ENCODE measurements at regions not wholly inside any gene's neighbourhood (a gene's known extent, or its start where the extent isn't known, plus 50 kb on each side); places are given as distances from the start of the nearest gene placed in this dataset.

DNA sequence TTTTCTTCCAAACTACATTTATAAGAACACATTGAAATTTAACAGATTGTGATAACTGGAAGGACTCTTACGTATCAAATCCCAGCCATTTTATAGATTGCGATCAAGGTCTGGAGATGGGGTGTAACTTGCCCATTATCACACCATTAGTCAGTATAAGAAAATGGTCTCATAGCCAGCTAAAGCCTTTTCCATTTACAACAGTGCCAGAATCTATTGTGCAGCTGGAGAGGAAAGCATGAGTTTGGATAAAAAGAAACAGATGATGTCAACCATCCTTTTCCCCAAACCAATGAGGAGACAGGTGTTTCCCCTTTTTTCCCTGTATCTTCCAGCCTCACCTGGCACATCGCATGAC is 658.8 kb downstream of the ACTL7B start:
- TF ChIP-seq, protein P1, sequence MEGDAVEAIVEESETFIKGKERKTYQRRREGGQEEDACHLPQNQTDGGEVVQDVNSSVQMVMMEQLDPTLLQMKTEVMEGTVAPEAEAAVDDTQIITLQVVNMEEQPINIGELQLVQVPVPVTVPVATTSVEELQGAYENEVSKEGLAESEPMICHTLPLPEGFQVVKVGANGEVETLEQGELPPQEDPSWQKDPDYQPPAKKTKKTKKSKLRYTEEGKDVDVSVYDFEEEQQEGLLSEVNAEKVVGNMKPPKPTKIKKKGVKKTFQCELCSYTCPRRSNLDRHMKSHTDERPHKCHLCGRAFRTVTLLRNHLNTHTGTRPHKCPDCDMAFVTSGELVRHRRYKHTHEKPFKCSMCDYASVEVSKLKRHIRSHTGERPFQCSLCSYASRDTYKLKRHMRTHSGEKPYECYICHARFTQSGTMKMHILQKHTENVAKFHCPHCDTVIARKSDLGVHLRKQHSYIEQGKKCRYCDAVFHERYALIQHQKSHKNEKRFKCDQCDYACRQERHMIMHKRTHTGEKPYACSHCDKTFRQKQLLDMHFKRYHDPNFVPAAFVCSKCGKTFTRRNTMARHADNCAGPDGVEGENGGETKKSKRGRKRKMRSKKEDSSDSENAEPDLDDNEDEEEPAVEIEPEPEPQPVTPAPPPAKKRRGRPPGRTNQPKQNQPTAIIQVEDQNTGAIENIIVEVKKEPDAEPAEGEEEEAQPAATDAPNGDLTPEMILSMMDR (IDR thresholded peaks at IDR 0.05; ENCODE audit: insufficient read depth, low read depth, low read length): no peak
- no peak for TF ChIP-seq EZH2 (IDR thresholded peaks at IDR 0.05; ENCODE audit: insufficient read depth, low read length)

Data from astrocyte (in vitro differentiated cells and primary cell).